HFFc6 (cell line): ENCODE measurements at regions not wholly inside any gene's neighbourhood (a gene's known extent, or its start where the extent isn't known, plus 50 kb on each side); places are given as distances from the start of the nearest gene placed in this dataset.

Source experiments
- DNase-seq: peaks from one replicate; pipeline ENCODE4 v3.0.0-alpha.2; 2018
- H3K27ac Mint-ChIP-seq: 2 replicates; pipeline ENCODE4 v1.8.0; 2020; ENCODE audit warnings: mild to moderate bottlenecking, mixed read lengths
- H3K27me3 Mint-ChIP-seq: 2 replicates; pipeline ENCODE4 v1.8.0; 2021; ENCODE audit warnings: mild to moderate bottlenecking, moderate library complexity, mixed read lengths; ENCODE audit not compliant: insufficient read depth
- H3K36me3 Mint-ChIP-seq: 2 replicates; pipeline ENCODE4 v1.8.0; 2021; ENCODE audit warnings: low read depth, mixed read lengths
- H3K4me1 Mint-ChIP-seq: 2 replicates; pipeline ENCODE4 v1.8.0; 2020; ENCODE audit warnings: low read depth, mixed read lengths
- H3K4me3 Mint-ChIP-seq: 2 replicates; pipeline ENCODE4 v1.8.0; 2020; ENCODE audit warnings: mild to moderate bottlenecking, moderate library complexity, mixed read lengths
- H3K9me3 Mint-ChIP-seq: 2 replicates; pipeline ENCODE4 v1.8.0; 2020; ENCODE audit warnings: mild to moderate bottlenecking, mixed read lengths
- CTCF ChIP-seq: fragments of 200-600 bp; sonication (generic); IDR thresholded peaks from 2 replicates; pipeline ENCODE4 v1.5.0; 2021; ENCODE audit warnings: antibody characterized with exemption, mild to moderate bottlenecking

GRCh38 chr6:54026652-54027400 lies 84.4 kb upstream of the MLIP start:
- Mint-ChIP-seq H3K27me3 (peaks cover 4% of the 10 kb centered on the region; the same call in 1 of the 2 replicates), H3K4me3 (no peak overlapping the region), H3K36me3 (no peaks in the 10 kb centered on the region), H3K27ac (no peak overlapping the region), H3K4me1 (no peaks in the 10 kb centered on the region), H3K9me3 (no peaks in the 10 kb centered on the region)
- no peak for TF ChIP-seq CTCF
- DNase-seq, result no peak

- H3K36me3 Mint-ChIP-seq, result no peaks in the 10 kb centered on the region
- no peaks in the 10 kb centered on the region for H3K4me1 Mint-ChIP-seq
- H3K27ac Mint-ChIP-seq, result no peak overlapping the region
- H3K9me3 Mint-ChIP-seq, result no peaks in the 10 kb centered on the region
- TF ChIP-seq CTCF, result no peak
- no peak for DNase-seq
- peaks cover 4% of the 10 kb centered on the region; the same call in 1 of the 2 replicates for H3K27me3 Mint-ChIP-seq
- H3K4me3 Mint-ChIP-seq, result no peak overlapping the region
These were observed 83.1 kb upstream of the MLIP start for GRCh38 chr6:54028170-54028569.

GRCh38 chr6:54029187-54029586 lies 82.1 kb upstream of the MLIP start:
- Mint-ChIP-seq H3K4me3 (no peak overlapping the region), H3K4me1 (no peaks in the 10 kb centered on the region), H3K36me3 (no peaks in the 10 kb centered on the region), H3K27ac (no peak overlapping the region), H3K27me3 (peaks cover 8% of the 10 kb centered on the region), H3K9me3 (no peaks in the 10 kb centered on the region)
- no peak for TF ChIP-seq CTCF
- DNase-seq, result no peak

- no peaks in the 10 kb centered on the region for H3K9me3 Mint-ChIP-seq
- TF ChIP-seq CTCF, result no peak
- no peaks in the 10 kb centered on the region for H3K4me1 Mint-ChIP-seq
- H3K27ac Mint-ChIP-seq, result no peak overlapping the region
- H3K36me3 Mint-ChIP-seq, result no peaks in the 10 kb centered on the region
- DNase-seq, result no peak
- no peak overlapping the region for H3K4me3 Mint-ChIP-seq
- peaks cover 8% of the 10 kb centered on the region for H3K27me3 Mint-ChIP-seq
These were observed 80.1 kb upstream of the MLIP start for GRCh38 chr6:54031169-54031568.

- Mint-ChIP-seq H3K36me3 (no peaks in the 10 kb centered on the region), H3K4me1 (no peaks in the 10 kb centered on the region), H3K27me3 (peaks cover 4% of the 10 kb centered on the region), H3K27ac (no peak overlapping the region), H3K4me3 (no peak overlapping the region), H3K9me3 (no peaks in the 10 kb centered on the region)
- TF ChIP-seq CTCF, result no peak
- no peak for DNase-seq
These were observed 73.9 kb upstream of the MLIP start for GRCh38 chr6:54037277-54037779.
